GM23338 (cell line): ENCODE measurements at regions not wholly inside any gene's neighbourhood (a gene's known extent, or its start where the extent isn't known, plus 50 kb on each side); places are given as distances from the start of the nearest gene placed in this dataset.

Experiments
- ATAC-seq: fragments of 200-7000 bp; cut with Tn5 transposase; 3 replicates; pipeline ENCODE4 v1.9.1; 2020
- DNase-seq: peaks from one replicate; pipeline ENCODE4 v3.0.0-alpha.2; 2015; ENCODE audit warnings: low spot score
- H2AFZ ChIP-seq: fragments of 200-600 bp; sonication (generic); 2 replicates; pipeline ENCODE4 v1.8.0; 2016; ENCODE audit warnings: antibody characterized with exemption, mild to moderate bottlenecking, moderate library complexity
- H3F3A ChIP-seq: fragments of 200-600 bp; sonication (generic); replicated peaks from 2 replicates; pipeline ENCODE4 v1.8.0; 2017; ENCODE audit warnings: antibody characterized with exemption, mixed run types, low read depth
- H3K27ac ChIP-seq: fragments of 200-600 bp; sonication (generic); 2 replicates; pipeline ENCODE4 v1.6.1; 2016; ENCODE audit warnings: low read depth
- H3K27me3 ChIP-seq: fragments of 200-600 bp; sonication (generic); 2 replicates; pipeline ENCODE4 v1.8.0; 2016; ENCODE audit warnings: mild to moderate bottlenecking, mixed run types, moderate library complexity; ENCODE audit not compliant: insufficient read depth
- H3K36me3 ChIP-seq: fragments of 200-600 bp; sonication (generic); 2 replicates; pipeline ENCODE4 v1.8.0; 2016; ENCODE audit warnings: mild to moderate bottlenecking; ENCODE audit not compliant: insufficient read depth
- H3K4me1 ChIP-seq: fragments of 200-600 bp; sonication (generic); 2 replicates; pipeline ENCODE4 v1.8.0; 2016; ENCODE audit warnings: mild to moderate bottlenecking, moderate library complexity; ENCODE audit not compliant: insufficient read depth
- H3K4me2 ChIP-seq: fragments of 200-600 bp; sonication (generic); 2 replicates; pipeline ENCODE4 v1.7.1; 2017; ENCODE audit warnings: mixed run types
- H3K4me3 ChIP-seq: fragments of 200-600 bp; sonication (generic); 2 replicates; pipeline ENCODE4 v1.6.1; 2016; ENCODE audit warnings: mixed run types
- H3K79me2 ChIP-seq: fragments of 200-600 bp; sonication (generic); replicated peaks from 2 replicates; pipeline ENCODE4 v1.8.0; 2017; ENCODE audit warnings: mild to moderate bottlenecking; ENCODE audit not compliant: insufficient read depth
- H3K9me2 ChIP-seq: fragments of 200-600 bp; sonication (generic); 2 replicates; pipeline ENCODE4 v1.8.0; 2017; ENCODE audit not compliant: insufficient read depth
- H4K20me1 ChIP-seq: fragments of 200-600 bp; sonication (generic); replicated peaks from 2 replicates; pipeline ENCODE4 v1.8.0; 2017; ENCODE audit warnings: mild to moderate bottlenecking; ENCODE audit not compliant: insufficient read depth
- H3K27ac Mint-ChIP-seq: 2 replicates; pipeline ENCODE4 v1.8.0; 2020; ENCODE audit warnings: inconsistent platforms, mild to moderate bottlenecking, moderate library complexity, mixed read lengths
- H3K27me3 Mint-ChIP-seq: 3 replicates; pipeline ENCODE4 v1.8.0; 2022; ENCODE audit warnings: low read depth, mild to moderate bottlenecking, moderate library complexity, mixed read lengths, inconsistent platforms; ENCODE audit not compliant: insufficient read depth, poor library complexity
- H3K36me3 Mint-ChIP-seq: 3 replicates; pipeline ENCODE4 v1.8.0; 2021; ENCODE audit warnings: low read depth, mild to moderate bottlenecking, inconsistent platforms, moderate library complexity, mixed read lengths
- H3K4me1 Mint-ChIP-seq: 3 replicates; pipeline ENCODE4 v1.8.0; 2020; ENCODE audit warnings: mild to moderate bottlenecking, inconsistent platforms, mixed read lengths
- H3K4me3 Mint-ChIP-seq: 3 replicates; pipeline ENCODE4 v1.8.0; 2021; ENCODE audit warnings: moderate library complexity, mild to moderate bottlenecking, inconsistent platforms, mixed read lengths
- H3K9me3 Mint-ChIP-seq: 3 replicates; pipeline ENCODE4 v1.8.0; 2020; ENCODE audit warnings: moderate library complexity, mild to moderate bottlenecking, inconsistent platforms, mixed read lengths
- CREB1 ChIP-seq: fragments of 250-450 bp; sonication (Bioruptor Pico); IDR thresholded peaks from 2 replicates; pipeline ENCODE4 v1.5.0; 2020; ENCODE audit warnings: low read depth, mild to moderate bottlenecking, moderate library complexity
- EZH2 ChIP-seq: fragments of 200-600 bp; sonication (generic); IDR thresholded peaks from one replicate; pipeline ENCODE4 v1.8.0; 2017; ENCODE audit warnings: antibody characterized with exemption, mild to moderate bottlenecking, low read depth; ENCODE audit not compliant: unreplicated experiment
- EZH2phosphoT487 ChIP-seq: fragments of 200-600 bp; sonication (generic); IDR thresholded peaks from one replicate; pipeline ENCODE4 v1.8.1; 2018; ENCODE audit warnings: antibody characterized with exemption; ENCODE audit not compliant: unreplicated experiment
- POLR2AphosphoS5 ChIP-seq: IDR thresholded peaks from 2 replicates; pipeline ENCODE4 v1.6.1; 2016; ENCODE audit warnings: antibody characterized with exemption, low read depth
- STAT1 ChIP-seq: IDR thresholded peaks from one replicate; pipeline ENCODE4 v1.6.1; 2016; ENCODE audit warnings: antibody characterized with exemption; ENCODE audit not compliant: unreplicated experiment
- ZNF114 ChIP-seq: fragments of 250-450 bp; sonication (Bioruptor Pico); IDR thresholded peaks from 2 replicates; pipeline ENCODE4 v1.5.0; 2020; ENCODE audit warnings: mild to moderate bottlenecking, moderate library complexity
- ZNF331 ChIP-seq: fragments of 250-450 bp; sonication (Bioruptor Pico); IDR thresholded peaks from 2 replicates; pipeline ENCODE4 v1.5.0; 2020; ENCODE audit warnings: low read depth, mild to moderate bottlenecking, moderate library complexity
- TF ChIP-seq, protein P1 (sequence below), 2 experiments: fragments of 200-600 bp in 1 of 2; sonication (generic) in 1 of 2; conservative IDR thresholded peaks; 2 replicates each; pipeline versions ENCODE4 v1.5.1 to v1.6.1; 2016 to 2017; ENCODE audit warnings: antibody characterized with exemption in 2 of 2, low read depth in 2 of 2, mild to moderate bottlenecking in 2 of 2, moderate library complexity in 1 of 2
- TF ChIP-seq, protein P2 (sequence below): IDR thresholded peaks from one replicate; pipeline ENCODE4 v1.6.1; 2018; ENCODE audit warnings: antibody characterized with exemption; ENCODE audit not compliant: unreplicated experiment
- TF ChIP-seq, protein P3 (sequence below): IDR thresholded peaks from 2 replicates; pipeline ENCODE4 v1.6.1; 2016; ENCODE audit warnings: antibody characterized with exemption

DNA sequence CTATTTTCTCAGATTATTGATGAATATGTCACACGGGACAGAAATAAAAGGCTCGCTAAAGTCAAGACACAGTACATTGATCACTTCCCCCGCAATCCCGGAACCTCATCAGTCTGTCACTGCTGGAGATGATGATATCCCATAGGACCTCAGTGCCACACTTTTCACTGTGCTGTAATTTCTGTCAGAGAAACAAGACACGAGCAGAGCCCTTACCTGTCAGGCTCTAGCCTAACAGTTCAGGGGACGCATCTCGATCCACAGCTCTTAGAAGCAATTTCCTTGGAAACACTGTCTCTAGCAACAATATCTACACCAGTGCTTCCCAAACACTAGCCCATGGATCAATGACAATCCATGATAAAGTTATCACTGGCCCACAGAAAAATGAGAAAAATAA lies 140.0 kb downstream of the GRIN2B start (continued):
- no peak for TF ChIP-seq ZNF331 (CRISPR knock-in tag)
- TF ChIP-seq STAT1: no peak
- TF ChIP-seq ZNF114: no peak
- TF ChIP-seq, protein P1, sequence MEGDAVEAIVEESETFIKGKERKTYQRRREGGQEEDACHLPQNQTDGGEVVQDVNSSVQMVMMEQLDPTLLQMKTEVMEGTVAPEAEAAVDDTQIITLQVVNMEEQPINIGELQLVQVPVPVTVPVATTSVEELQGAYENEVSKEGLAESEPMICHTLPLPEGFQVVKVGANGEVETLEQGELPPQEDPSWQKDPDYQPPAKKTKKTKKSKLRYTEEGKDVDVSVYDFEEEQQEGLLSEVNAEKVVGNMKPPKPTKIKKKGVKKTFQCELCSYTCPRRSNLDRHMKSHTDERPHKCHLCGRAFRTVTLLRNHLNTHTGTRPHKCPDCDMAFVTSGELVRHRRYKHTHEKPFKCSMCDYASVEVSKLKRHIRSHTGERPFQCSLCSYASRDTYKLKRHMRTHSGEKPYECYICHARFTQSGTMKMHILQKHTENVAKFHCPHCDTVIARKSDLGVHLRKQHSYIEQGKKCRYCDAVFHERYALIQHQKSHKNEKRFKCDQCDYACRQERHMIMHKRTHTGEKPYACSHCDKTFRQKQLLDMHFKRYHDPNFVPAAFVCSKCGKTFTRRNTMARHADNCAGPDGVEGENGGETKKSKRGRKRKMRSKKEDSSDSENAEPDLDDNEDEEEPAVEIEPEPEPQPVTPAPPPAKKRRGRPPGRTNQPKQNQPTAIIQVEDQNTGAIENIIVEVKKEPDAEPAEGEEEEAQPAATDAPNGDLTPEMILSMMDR (conservative IDR thresholded peaks at IDR 0.05; ENCODE audit: low read depth in 2 of 2): no peak
- TF ChIP-seq, protein P2, sequence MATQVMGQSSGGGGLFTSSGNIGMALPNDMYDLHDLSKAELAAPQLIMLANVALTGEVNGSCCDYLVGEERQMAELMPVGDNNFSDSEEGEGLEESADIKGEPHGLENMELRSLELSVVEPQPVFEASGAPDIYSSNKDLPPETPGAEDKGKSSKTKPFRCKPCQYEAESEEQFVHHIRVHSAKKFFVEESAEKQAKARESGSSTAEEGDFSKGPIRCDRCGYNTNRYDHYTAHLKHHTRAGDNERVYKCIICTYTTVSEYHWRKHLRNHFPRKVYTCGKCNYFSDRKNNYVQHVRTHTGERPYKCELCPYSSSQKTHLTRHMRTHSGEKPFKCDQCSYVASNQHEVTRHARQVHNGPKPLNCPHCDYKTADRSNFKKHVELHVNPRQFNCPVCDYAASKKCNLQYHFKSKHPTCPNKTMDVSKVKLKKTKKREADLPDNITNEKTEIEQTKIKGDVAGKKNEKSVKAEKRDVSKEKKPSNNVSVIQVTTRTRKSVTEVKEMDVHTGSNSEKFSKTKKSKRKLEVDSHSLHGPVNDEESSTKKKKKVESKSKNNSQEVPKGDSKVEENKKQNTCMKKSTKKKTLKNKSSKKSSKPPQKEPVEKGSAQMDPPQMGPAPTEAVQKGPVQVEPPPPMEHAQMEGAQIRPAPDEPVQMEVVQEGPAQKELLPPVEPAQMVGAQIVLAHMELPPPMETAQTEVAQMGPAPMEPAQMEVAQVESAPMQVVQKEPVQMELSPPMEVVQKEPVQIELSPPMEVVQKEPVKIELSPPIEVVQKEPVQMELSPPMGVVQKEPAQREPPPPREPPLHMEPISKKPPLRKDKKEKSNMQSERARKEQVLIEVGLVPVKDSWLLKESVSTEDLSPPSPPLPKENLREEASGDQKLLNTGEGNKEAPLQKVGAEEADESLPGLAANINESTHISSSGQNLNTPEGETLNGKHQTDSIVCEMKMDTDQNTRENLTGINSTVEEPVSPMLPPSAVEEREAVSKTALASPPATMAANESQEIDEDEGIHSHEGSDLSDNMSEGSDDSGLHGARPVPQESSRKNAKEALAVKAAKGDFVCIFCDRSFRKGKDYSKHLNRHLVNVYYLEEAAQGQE: no peak
- TF ChIP-seq CREB1 (CRISPR knock-in tag): no peak

DNA sequence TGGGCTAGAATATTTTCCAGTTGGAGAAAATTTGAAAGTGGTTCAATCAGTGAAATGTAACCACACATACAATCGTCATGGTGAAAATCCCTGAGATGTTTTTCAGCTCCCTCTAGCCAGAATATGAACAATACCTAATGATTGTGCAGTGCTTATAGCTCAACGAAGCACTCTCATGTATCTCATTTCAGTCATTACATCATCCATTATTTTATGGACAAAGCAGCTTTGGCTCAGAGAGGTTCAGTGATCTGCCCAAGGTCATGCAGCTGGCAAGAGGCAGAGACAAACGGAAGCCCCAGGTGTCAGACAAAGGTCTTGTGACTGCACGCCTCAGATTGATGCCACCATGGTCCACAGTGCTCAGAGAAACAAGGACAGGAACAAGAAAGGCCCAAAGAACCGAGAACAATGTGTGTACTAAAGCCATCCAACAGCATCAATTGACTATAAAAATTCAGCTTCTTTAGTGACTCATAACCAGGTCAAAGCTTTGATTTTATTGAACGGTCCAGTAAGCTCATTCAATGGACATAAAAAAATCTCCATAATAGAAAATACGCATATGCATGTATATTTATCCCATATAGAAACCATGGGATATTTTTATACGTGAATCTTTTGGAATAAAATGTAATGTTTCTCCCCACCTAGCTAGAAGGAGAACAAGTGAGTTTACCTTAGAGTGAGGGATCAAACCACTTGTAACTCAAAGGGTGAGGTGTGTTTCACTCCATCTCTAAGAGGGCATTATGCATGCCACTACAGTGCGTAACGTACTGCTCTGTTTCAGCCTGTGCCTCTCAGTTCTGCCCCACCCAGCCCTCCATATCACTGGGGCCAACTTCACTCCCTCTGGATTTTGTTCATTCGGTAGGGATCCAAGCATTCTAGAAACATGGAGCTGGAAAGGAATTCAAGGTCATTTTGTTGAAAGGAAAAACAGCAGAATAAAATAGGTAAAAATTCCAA lies 141.8 kb downstream of the GRIN2B start:
- ATAC-seq (no peak), DNase-seq (no peak)
- Histone ChIP-seq H3F3A (no peaks in the 10 kb centered on the region), H3K36me3 (no peaks in the 10 kb centered on the region), H3K9me2 (peaks cover 2% of the 10 kb centered on the region; the same call in 1 of the 2 replicates), H3K79me2 (no peaks in the 10 kb centered on the region), H4K20me1 (no peaks in the 10 kb centered on the region), H3K27ac (no peak overlapping the region), H3K4me3 (no peak overlapping the region), H3K4me1 (no peaks in the 10 kb centered on the region; the same call in 1 of the 2 replicates), H3K4me2 (no peak overlapping the region), H2AFZ (no peak overlapping the region), H3K27me3 (no peaks in the 10 kb centered on the region)
- Mint-ChIP-seq H3K27me3 (peaks cover 5% of the 10 kb centered on the region), H3K36me3 (no peaks in the 10 kb centered on the region), H3K4me3 (no peak overlapping the region), H3K4me1 (peaks cover 12% of the 10 kb centered on the region; the same call in 2 of the 3 replicates), H3K9me3 (no peaks in the 10 kb centered on the region; the same call in 2 of the 3 replicates), H3K27ac (no peak overlapping the region)
- TF ChIP-seq EZH2phosphoT487: no peak
- TF ChIP-seq, protein P3, sequence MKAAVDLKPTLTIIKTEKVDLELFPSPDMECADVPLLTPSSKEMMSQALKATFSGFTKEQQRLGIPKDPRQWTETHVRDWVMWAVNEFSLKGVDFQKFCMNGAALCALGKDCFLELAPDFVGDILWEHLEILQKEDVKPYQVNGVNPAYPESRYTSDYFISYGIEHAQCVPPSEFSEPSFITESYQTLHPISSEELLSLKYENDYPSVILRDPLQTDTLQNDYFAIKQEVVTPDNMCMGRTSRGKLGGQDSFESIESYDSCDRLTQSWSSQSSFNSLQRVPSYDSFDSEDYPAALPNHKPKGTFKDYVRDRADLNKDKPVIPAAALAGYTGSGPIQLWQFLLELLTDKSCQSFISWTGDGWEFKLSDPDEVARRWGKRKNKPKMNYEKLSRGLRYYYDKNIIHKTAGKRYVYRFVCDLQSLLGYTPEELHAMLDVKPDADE: no peak
- TF ChIP-seq, protein P2: no peak
- TF ChIP-seq EZH2: no peak
- no peak for TF ChIP-seq POLR2AphosphoS5
- no peak for TF ChIP-seq ZNF114
